ENCODE measurements at regions not wholly inside any gene's neighbourhood (a gene's known extent, or its start where the extent isn't known, plus 50 kb on each side); places are given as distances from the start of the nearest gene placed in this dataset.

- intact Hi-C loops (cut with DNase I, micrococcal nuclease): no loop called here
- no peak for ATAC-seq
- no peaks in the 10 kb centered on the region for H3K36me3 Mint-ChIP-seq (ENCODE audit: low read depth)
- no peak overlapping the region for H3K4me3 Mint-ChIP-seq
- H3K27ac Mint-ChIP-seq: no peak overlapping the region
- no peaks in the 10 kb centered on the region for H3K4me1 Mint-ChIP-seq
- no peaks in the 10 kb centered on the region for H3K27me3 Mint-ChIP-seq
- CTCF ChIA-PET: no interaction called here
- H3K9me3 Mint-ChIP-seq (ENCODE audit: low read depth): peaks cover 16% of the 10 kb centered on the region
- no peak for DNase-seq
- POLR2A ChIA-PET: no interaction called here
Measured at GRCh38 chr5:165877475-165877874, 2372.1 kb downstream of the MAT2B start.

GRCh38 chr5:165881259-165881658, 2375.8 kb downstream of the MAT2B start:
- intact Hi-C loops (cut with DNase I, micrococcal nuclease): no loop called here
- ChIA-PET CTCF (interaction anchor here (0.7 kb wide), 1 partner anchor 12 kb away, joined by 3 read pairs; no protein-coding TSS in a partner anchor), POLR2A (no interaction called here)
- DNase-seq (no peak), ATAC-seq (no peak)
- Mint-ChIP-seq H3K27ac (no peak overlapping the region), H3K4me3 (no peak overlapping the region), H3K27me3 (no peaks in the 10 kb centered on the region), H3K36me3 (ENCODE audit: low read depth) (no peaks in the 10 kb centered on the region), H3K4me1 (no peaks in the 10 kb centered on the region), H3K9me3 (ENCODE audit: low read depth) (peaks cover 16% of the 10 kb centered on the region)

GRCh38 chr5:165882099-165882498, 2376.7 kb downstream of the MAT2B start:
- intact Hi-C loops (cut with DNase I, micrococcal nuclease): no loop called here
- no peak overlapping the region for H3K4me3 Mint-ChIP-seq
- ChIA-PET POLR2A (no interaction called here), CTCF (no interaction called here)
- no peaks in the 10 kb centered on the region for H3K27me3 Mint-ChIP-seq
- H3K4me1 Mint-ChIP-seq: no peaks in the 10 kb centered on the region
- peaks cover 9% of the 10 kb centered on the region for H3K9me3 Mint-ChIP-seq (ENCODE audit: low read depth)
- no peaks in the 10 kb centered on the region for H3K36me3 Mint-ChIP-seq (ENCODE audit: low read depth)
- no peak for ATAC-seq
- no peak overlapping the region for H3K27ac Mint-ChIP-seq
- DNase-seq: no peak

- H3K27me3 Mint-ChIP-seq: no peaks in the 10 kb centered on the region
- no peaks in the 10 kb centered on the region for H3K4me1 Mint-ChIP-seq
- no peak overlapping the region for H3K27ac Mint-ChIP-seq
- intact Hi-C loops (cut with DNase I, micrococcal nuclease): no loop called here
- DNase-seq (no peak), ATAC-seq (no peak)
- H3K36me3 Mint-ChIP-seq (ENCODE audit: low read depth): no peaks in the 10 kb centered on the region
- POLR2A ChIA-PET: no interaction called here
- H3K4me3 Mint-ChIP-seq: no peak overlapping the region
- CTCF ChIA-PET: interaction anchor here (0.6 kb wide), 1 partner anchor 124 kb away, joined by 3 read pairs; no protein-coding TSS in a partner anchor
- peaks cover 12% of the 10 kb centered on the region for H3K9me3 Mint-ChIP-seq (ENCODE audit: low read depth)
Measured at GRCh38 chr5:165885623-165886350, 2380.4 kb downstream of the MAT2B start.

GRCh38 chr5:165887147-165887546, 2381.7 kb downstream of the MAT2B start:
- CTCF ChIA-PET: no interaction called here

GRCh38 chr5:165892383-165892782, 2387.0 kb downstream of the MAT2B start:
- ChIA-PET CTCF (no interaction called here), POLR2A (no interaction called here)
- Mint-ChIP-seq H3K27me3 (no peaks in the 10 kb centered on the region), H3K4me1 (no peaks in the 10 kb centered on the region), H3K4me3 (no peak overlapping the region), H3K27ac (no peak overlapping the region), H3K9me3 (ENCODE audit: low read depth) (peaks cover 10% of the 10 kb centered on the region), H3K36me3 (ENCODE audit: low read depth) (no peaks in the 10 kb centered on the region)
- ATAC-seq (no peak), DNase-seq (no peak)
- intact Hi-C loops (cut with DNase I, micrococcal nuclease): no loop called here

More at GRCh38 chr5:165887147-165887546, 2381.7 kb downstream of the MAT2B start:
- DNase-seq: no peak
- H3K27me3 Mint-ChIP-seq: no peaks in the 10 kb centered on the region
- intact Hi-C loops (cut with DNase I, micrococcal nuclease): no loop called here
- no peaks in the 10 kb centered on the region for H3K36me3 Mint-ChIP-seq (ENCODE audit: low read depth)
- POLR2A ChIA-PET: no interaction called here
- H3K4me1 Mint-ChIP-seq: no peaks in the 10 kb centered on the region
- H3K27ac Mint-ChIP-seq: no peak overlapping the region
- no peak overlapping the region for H3K4me3 Mint-ChIP-seq
- no peak for ATAC-seq
- peaks cover 12% of the 10 kb centered on the region for H3K9me3 Mint-ChIP-seq (ENCODE audit: low read depth)

- Mint-ChIP-seq H3K36me3 (ENCODE audit: low read depth) (no peaks in the 10 kb centered on the region), H3K4me1 (no peaks in the 10 kb centered on the region), H3K4me3 (no peak overlapping the region), H3K27me3 (no peaks in the 10 kb centered on the region), H3K27ac (no peak overlapping the region), H3K9me3 (ENCODE audit: low read depth) (peaks cover 6% of the 10 kb centered on the region)
- POLR2A ChIA-PET: no interaction called here
- no peak for DNase-seq
- no peak for ATAC-seq
- CTCF ChIA-PET: interaction anchor here (0.6 kb wide), 1 partner anchor 1450 kb away, joined by 3 read pairs; no protein-coding TSS in a partner anchor
- intact Hi-C loops (cut with DNase I, micrococcal nuclease): no loop called here
Measured at GRCh38 chr5:165894916-165895315, 2389.5 kb downstream of the MAT2B start.

- no peak overlapping the region for H3K4me3 Mint-ChIP-seq
- peaks cover 10% of the 10 kb centered on the region for H3K9me3 Mint-ChIP-seq (ENCODE audit: low read depth)
- H3K36me3 Mint-ChIP-seq (ENCODE audit: low read depth): no peaks in the 10 kb centered on the region
- no peaks in the 10 kb centered on the region for H3K27me3 Mint-ChIP-seq
- CTCF ChIA-PET: no interaction called here
- DNase-seq (no peak), ATAC-seq (no peak)
- POLR2A ChIA-PET: no interaction called here
- no peaks in the 10 kb centered on the region for H3K4me1 Mint-ChIP-seq
- H3K27ac Mint-ChIP-seq: no peak overlapping the region
- intact Hi-C loops (cut with DNase I, micrococcal nuclease): no loop called here
Measured at GRCh38 chr5:165903835-165904234, 2387.6 kb upstream of the WWC1 start.

GRCh38 chr5:165906871-165907270, 2384.6 kb upstream of the WWC1 start:
- CTCF ChIA-PET: no interaction called here

GRCh38 chr5:165913059-165913458, 2378.4 kb upstream of the WWC1 start:
- Mint-ChIP-seq H3K36me3 (ENCODE audit: low read depth) (no peaks in the 10 kb centered on the region), H3K27ac (no peak overlapping the region), H3K4me1 (no peaks in the 10 kb centered on the region), H3K4me3 (no peak overlapping the region), H3K27me3 (no peaks in the 10 kb centered on the region), H3K9me3 (ENCODE audit: low read depth) (peaks cover 13% of the 10 kb centered on the region)
- CTCF ChIA-PET: interaction anchor here (0.6 kb wide), 1 partner anchor 90 kb away, joined by 3 read pairs; no protein-coding TSS in a partner anchor
- DNase-seq (no peak), ATAC-seq (no peak)
- POLR2A ChIA-PET: no interaction called here
- intact Hi-C loops (cut with DNase I, micrococcal nuclease): no loop called here

More at GRCh38 chr5:165906871-165907270, 2384.6 kb upstream of the WWC1 start:
- DNase-seq: no peak
- Mint-ChIP-seq H3K9me3 (ENCODE audit: low read depth) (peaks cover 18% of the 10 kb centered on the region), H3K36me3 (ENCODE audit: low read depth) (no peaks in the 10 kb centered on the region), H3K27me3 (no peaks in the 10 kb centered on the region), H3K4me1 (no peaks in the 10 kb centered on the region), H3K4me3 (no peak overlapping the region), H3K27ac (no peak overlapping the region)
- no peak for ATAC-seq
- POLR2A ChIA-PET: no interaction called here
- intact Hi-C loops (cut with DNase I, micrococcal nuclease): no loop called here

- ChIA-PET POLR2A (no interaction called here), CTCF (no interaction called here)
- intact Hi-C loops (cut with DNase I, micrococcal nuclease): no loop called here
- H3K36me3 Mint-ChIP-seq (ENCODE audit: low read depth): no peaks in the 10 kb centered on the region
- H3K27ac Mint-ChIP-seq: no peak overlapping the region
- no peak overlapping the region for H3K4me3 Mint-ChIP-seq
- peaks cover 9% of the 10 kb centered on the region for H3K9me3 Mint-ChIP-seq (ENCODE audit: low read depth)
- ATAC-seq (no peak), DNase-seq (no peak)
- H3K4me1 Mint-ChIP-seq: no peaks in the 10 kb centered on the region
- H3K27me3 Mint-ChIP-seq: no peaks in the 10 kb centered on the region
Measured at GRCh38 chr5:165914456-165914855, 2377.0 kb upstream of the WWC1 start.

GRCh38 chr5:165919196-165919595, 2372.2 kb upstream of the WWC1 start:
- no peak for ATAC-seq
- H3K27me3 Mint-ChIP-seq: no peaks in the 10 kb centered on the region
- DNase-seq: no peak
- H3K27ac Mint-ChIP-seq: no peak overlapping the region
- POLR2A ChIA-PET: no interaction called here
- H3K36me3 Mint-ChIP-seq (ENCODE audit: low read depth): no peaks in the 10 kb centered on the region
- no peak overlapping the region for H3K4me3 Mint-ChIP-seq
- H3K9me3 Mint-ChIP-seq (ENCODE audit: low read depth): peaks cover 2% of the 10 kb centered on the region
- no peaks in the 10 kb centered on the region for H3K4me1 Mint-ChIP-seq
- intact Hi-C loops (cut with DNase I, micrococcal nuclease): no loop called here
- CTCF ChIA-PET: no interaction called here
